H9 (cell line): ENCODE measurements at regions not wholly inside any gene's neighbourhood (a gene's known extent, or its start where the extent isn't known, plus 50 kb on each side); places are given as distances from the start of the nearest gene placed in this dataset.

Source experiments
- DNase-seq: peaks from one replicate; pipeline ENCODE4 v3.0.0-alpha.2; 2017
- H2AFZ ChIP-seq: one replicate; pipeline ENCODE4 v1.6.1; 2013; ENCODE audit warnings: mild to moderate bottlenecking, low read length, control low read depth, moderate library complexity
- H2AK5ac ChIP-seq: 2 replicates; pipeline ENCODE4 v1.6.1; 2013; ENCODE audit warnings: low read length, control low read depth, mixed read lengths; ENCODE audit not compliant: insufficient read length
- H2BK120ac ChIP-seq: one replicate; pipeline ENCODE4 v1.6.1; 2013; ENCODE audit warnings: low read depth, mild to moderate bottlenecking, low read length, control low read depth, inconsistent platforms; ENCODE audit not compliant: poor library complexity, severe bottlenecking
- H2BK12ac ChIP-seq: 2 replicates; pipeline ENCODE4 v1.6.1; 2013; ENCODE audit warnings: low read length, control low read depth, mixed read lengths, low read depth; ENCODE audit not compliant: insufficient read length
- H2BK15ac ChIP-seq: 2 replicates; pipeline ENCODE4 v1.6.1; 2013; ENCODE audit warnings: low read depth, low read length, control low read depth
- H2BK20ac ChIP-seq: one replicate; pipeline ENCODE4 v1.6.1; 2013; ENCODE audit warnings: low read depth, mild to moderate bottlenecking, low read length, control low read depth, inconsistent platforms; ENCODE audit not compliant: poor library complexity, severe bottlenecking
- H2BK5ac ChIP-seq: 2 replicates; pipeline ENCODE4 v1.6.1; 2013; ENCODE audit warnings: low read length, control low read depth, mixed read lengths; ENCODE audit not compliant: insufficient read length
- H3K14ac ChIP-seq: 2 replicates; pipeline ENCODE4 v1.6.1; 2013; ENCODE audit warnings: low read length, control low read depth; ENCODE audit not compliant: insufficient read depth
- H3K18ac ChIP-seq: 2 replicates; pipeline ENCODE4 v1.6.1; 2013; ENCODE audit warnings: low read depth, mild to moderate bottlenecking, mixed read lengths, low read length, control low read depth; ENCODE audit not compliant: insufficient read length
- H3K23ac ChIP-seq: 2 replicates; pipeline ENCODE4 v1.6.1; 2013; ENCODE audit warnings: low read length, control low read depth, mixed read lengths, low read depth; ENCODE audit not compliant: insufficient read length
- H3K23me2 ChIP-seq: 2 replicates; pipeline ENCODE4 v1.6.1; 2013; ENCODE audit warnings: low read depth, mild to moderate bottlenecking, mixed read lengths, low read length, control low read depth; ENCODE audit not compliant: insufficient read length, poor library complexity, severe bottlenecking
- H3K27ac ChIP-seq: 2 replicates; pipeline ENCODE4 v1.5.1; 2013; ENCODE audit warnings: low read length, control low read depth, mixed read lengths, low read depth; ENCODE audit not compliant: insufficient read length
- H3K27me3 ChIP-seq: 2 replicates; pipeline ENCODE4 v1.6.1; 2013; ENCODE audit warnings: low read length, control low read depth, inconsistent platforms; ENCODE audit not compliant: insufficient read depth
- H3K4ac ChIP-seq: 2 replicates; pipeline ENCODE4 v1.6.1; 2013; ENCODE audit warnings: low read depth, mild to moderate bottlenecking, control low read depth, inconsistent platforms, low read length, moderate library complexity
- H3K4me1 ChIP-seq: 2 replicates; pipeline ENCODE4 v1.6.1; 2013; ENCODE audit warnings: low read length, control low read depth, inconsistent platforms; ENCODE audit not compliant: insufficient read depth
- H3K4me2 ChIP-seq: 2 replicates; pipeline ENCODE4 v1.6.1; 2013; ENCODE audit warnings: low read length, control low read depth, mixed read lengths; ENCODE audit not compliant: insufficient read length, insufficient read depth
- H3K56ac ChIP-seq: 2 replicates; pipeline ENCODE4 v1.6.1; 2013; ENCODE audit warnings: low read depth, mild to moderate bottlenecking, mixed read lengths, low read length, control low read depth; ENCODE audit not compliant: insufficient read length
- H3K79me1 ChIP-seq: 2 replicates; pipeline ENCODE4 v1.6.1; 2013; ENCODE audit warnings: low read depth, mild to moderate bottlenecking, moderate library complexity, low read length, control low read depth, inconsistent platforms; ENCODE audit not compliant: insufficient read depth, poor library complexity, severe bottlenecking
- H3K79me2 ChIP-seq: 2 replicates; pipeline ENCODE4 v1.6.1; 2013; ENCODE audit warnings: low read length, control low read depth, inconsistent platforms; ENCODE audit not compliant: insufficient read depth
- H3K9ac ChIP-seq: 2 replicates; pipeline ENCODE4 v1.6.1; 2013; ENCODE audit warnings: low read length, control low read depth, mixed read lengths; ENCODE audit not compliant: insufficient read length; ENCODE audit errors: extremely low read depth
- H3K9me3 ChIP-seq: one replicate; pipeline ENCODE4 v1.6.1; 2013; ENCODE audit warnings: low read depth, low read length, inconsistent platforms; ENCODE audit not compliant: control insufficient read depth
- H3T11ph ChIP-seq: one replicate; pipeline ENCODE4 v1.6.1; 2013; ENCODE audit warnings: mild to moderate bottlenecking, low read length, control low read depth, inconsistent platforms
- H4K20me1 ChIP-seq: one replicate; pipeline ENCODE4 v1.6.1; 2013; ENCODE audit not compliant: control insufficient read depth, insufficient read length, insufficient read depth
- H4K5ac ChIP-seq: 2 replicates; pipeline ENCODE4 v1.6.1; 2013; ENCODE audit warnings: low read depth, mild to moderate bottlenecking, mixed read lengths, low read length, control low read depth; ENCODE audit not compliant: insufficient read length
- H4K8ac ChIP-seq: replicated peaks from 2 replicates; pipeline ENCODE4 v1.6.1; 2013; ENCODE audit warnings: low read length, control low read depth, mixed read lengths, low read depth; ENCODE audit not compliant: insufficient read length
- H4K91ac ChIP-seq: 2 replicates; pipeline ENCODE4 v1.6.1; 2013; ENCODE audit warnings: low read depth, mild to moderate bottlenecking, moderate library complexity, mixed read lengths, low read length, control low read depth; ENCODE audit not compliant: insufficient read length
- H3K27ac Mint-ChIP-seq, 3 experiments: 2 replicates in 2 of 3; 3 replicates in 1 of 3; pipeline ENCODE4 v1.8.0; 2020 to 2021; ENCODE audit warnings: mixed read lengths in 3 of 3, mild to moderate bottlenecking in 1 of 3, moderate library complexity in 1 of 3
- H3K27me3 Mint-ChIP-seq: 2 replicates; pipeline ENCODE4 v1.8.0; 2021; ENCODE audit warnings: low read depth, mild to moderate bottlenecking, moderate library complexity, mixed read lengths
- H3K36me3 Mint-ChIP-seq, 3 experiments: 2 replicates in 2 of 3; 3 replicates in 1 of 3; pipeline ENCODE4 v1.8.0; 2020 to 2021; ENCODE audit warnings: low read depth in 3 of 3, mixed read lengths in 3 of 3; ENCODE audit not compliant: insufficient read depth in 1 of 3
- H3K4me1 Mint-ChIP-seq, 2 experiments: 2 replicates each; pipeline ENCODE4 v1.8.0; 2020; ENCODE audit warnings: mixed read lengths in 2 of 2
- H3K4me3 Mint-ChIP-seq, 2 experiments: 2 replicates in 1 of 2; 3 replicates in 1 of 2; pipeline ENCODE4 v1.8.0; 2020 to 2021; ENCODE audit warnings: mild to moderate bottlenecking in 2 of 2, mixed read lengths in 2 of 2, moderate library complexity in 1 of 2
- H3K9me3 Mint-ChIP-seq, 2 experiments: 2 replicates in 1 of 2; 3 replicates in 1 of 2; pipeline ENCODE4 v1.8.0; 2020; ENCODE audit warnings: mild to moderate bottlenecking in 2 of 2, mixed read lengths in 2 of 2, moderate library complexity in 1 of 2
- WGBS: extraction: QIAGEN DNeasy Blood & Tissue Kit; methylation state at CpG from one replicate; pipeline ENCODE4 v1.1.7; 2013; ENCODE audit warnings: missing lambda C conversion rate, low lambda C conversion rate, mixed read lengths; ENCODE audit not compliant: insufficient read length; ENCODE audit errors: extremely low coverage; 5-methylcytosine and 5-hydroxymethylcytosine counted together
- TF ChIP-seq, protein P1 (sequence below): fragments of 200-600 bp; sonication (generic); conservative IDR thresholded peaks from 3 replicates; pipeline ENCODE4 v1.8.0; 2021; ENCODE audit warnings: antibody characterized with exemption, mild to moderate bottlenecking

DNA sequence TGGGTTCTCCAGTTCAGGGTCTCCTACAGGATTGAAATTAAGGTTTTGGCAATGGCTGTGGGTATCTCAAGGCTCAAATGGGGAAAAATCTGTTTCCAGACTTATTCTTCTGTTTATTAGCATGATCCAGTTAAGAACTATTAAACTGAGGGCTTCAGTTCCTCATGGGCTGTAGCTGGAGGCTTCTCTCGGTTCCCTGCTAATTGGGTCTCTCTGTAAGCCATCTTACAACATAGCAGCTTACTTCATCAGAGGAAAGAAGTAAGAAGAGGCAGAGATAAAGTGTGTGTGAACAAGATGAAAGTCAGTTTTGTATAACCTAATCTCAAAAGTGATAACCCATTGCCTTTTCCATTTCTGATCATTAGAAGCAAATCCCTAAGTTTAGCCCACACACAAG lies 391.9 kb downstream of the PSAT1 start:
- H3K27ac ChIP-seq = no peak overlapping the region
- H3K79me1 ChIP-seq = no peaks in the 10 kb centered on the region
- no peak overlapping the region for H3K4me2 ChIP-seq
- H4K91ac ChIP-seq = no peak overlapping the region
- Mint-ChIP-seq H3K4me3 (no peak overlapping the region), H3K27ac (no peak overlapping the region), H3K27me3 (no peaks in the 10 kb centered on the region), H3K9me3 (no peaks in the 10 kb centered on the region), H3K4me1 (no peaks in the 10 kb centered on the region), H3K36me3 (no peaks in the 10 kb centered on the region)
- no peak overlapping the region for H2BK20ac ChIP-seq
- no peaks in the 10 kb centered on the region for H3K23me2 ChIP-seq
- no peaks in the 10 kb centered on the region for H3K9me3 ChIP-seq
- no peak overlapping the region for H3K9ac ChIP-seq
- no peak overlapping the region for H2BK12ac ChIP-seq
- no peaks in the 10 kb centered on the region for H4K20me1 ChIP-seq
- no peaks in the 10 kb centered on the region for H3K27me3 ChIP-seq
- TF ChIP-seq, protein P1, sequence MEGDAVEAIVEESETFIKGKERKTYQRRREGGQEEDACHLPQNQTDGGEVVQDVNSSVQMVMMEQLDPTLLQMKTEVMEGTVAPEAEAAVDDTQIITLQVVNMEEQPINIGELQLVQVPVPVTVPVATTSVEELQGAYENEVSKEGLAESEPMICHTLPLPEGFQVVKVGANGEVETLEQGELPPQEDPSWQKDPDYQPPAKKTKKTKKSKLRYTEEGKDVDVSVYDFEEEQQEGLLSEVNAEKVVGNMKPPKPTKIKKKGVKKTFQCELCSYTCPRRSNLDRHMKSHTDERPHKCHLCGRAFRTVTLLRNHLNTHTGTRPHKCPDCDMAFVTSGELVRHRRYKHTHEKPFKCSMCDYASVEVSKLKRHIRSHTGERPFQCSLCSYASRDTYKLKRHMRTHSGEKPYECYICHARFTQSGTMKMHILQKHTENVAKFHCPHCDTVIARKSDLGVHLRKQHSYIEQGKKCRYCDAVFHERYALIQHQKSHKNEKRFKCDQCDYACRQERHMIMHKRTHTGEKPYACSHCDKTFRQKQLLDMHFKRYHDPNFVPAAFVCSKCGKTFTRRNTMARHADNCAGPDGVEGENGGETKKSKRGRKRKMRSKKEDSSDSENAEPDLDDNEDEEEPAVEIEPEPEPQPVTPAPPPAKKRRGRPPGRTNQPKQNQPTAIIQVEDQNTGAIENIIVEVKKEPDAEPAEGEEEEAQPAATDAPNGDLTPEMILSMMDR = no peak
- H3K14ac ChIP-seq = no peak overlapping the region
- H2BK15ac ChIP-seq = no peak overlapping the region
- no peak overlapping the region for H4K5ac ChIP-seq
- H2AK5ac ChIP-seq = no peak overlapping the region
- H2AFZ ChIP-seq = no peak overlapping the region
- no peak overlapping the region for H3T11ph ChIP-seq
- H3K79me2 ChIP-seq = no peaks in the 10 kb centered on the region
- no CpG with 5 or more reads among the region's 1 CpG for WGBS
- H3K4me1 ChIP-seq = no peaks in the 10 kb centered on the region
- no peak overlapping the region for H3K18ac ChIP-seq
- H3K56ac ChIP-seq = no peak overlapping the region
- no peak for DNase-seq
- no peak overlapping the region for H3K23ac ChIP-seq
- no peak overlapping the region for H2BK120ac ChIP-seq
- no peak overlapping the region for H3K4ac ChIP-seq
- no peak overlapping the region for H2BK5ac ChIP-seq
- H4K8ac ChIP-seq = no peak overlapping the region
